H9 (cell line): ENCODE measurements at regions not wholly inside any gene's neighbourhood (a gene's known extent, or its start where the extent isn't known, plus 50 kb on each side); places are given as distances from the start of the nearest gene placed in this dataset.

ENCODE experiments used
- DNase-seq: peaks from one replicate; pipeline ENCODE4 v3.0.0-alpha.2; 2017
- H2AFZ ChIP-seq: one replicate; pipeline ENCODE4 v1.6.1; 2013; ENCODE audit warnings: mild to moderate bottlenecking, low read length, control low read depth, moderate library complexity
- H2AK5ac ChIP-seq: 2 replicates; pipeline ENCODE4 v1.6.1; 2013; ENCODE audit warnings: low read length, control low read depth, mixed read lengths; ENCODE audit not compliant: insufficient read length
- H2BK120ac ChIP-seq: one replicate; pipeline ENCODE4 v1.6.1; 2013; ENCODE audit warnings: low read depth, mild to moderate bottlenecking, low read length, control low read depth, inconsistent platforms; ENCODE audit not compliant: poor library complexity, severe bottlenecking
- H2BK12ac ChIP-seq: 2 replicates; pipeline ENCODE4 v1.6.1; 2013; ENCODE audit warnings: low read length, control low read depth, mixed read lengths, low read depth; ENCODE audit not compliant: insufficient read length
- H2BK15ac ChIP-seq: 2 replicates; pipeline ENCODE4 v1.6.1; 2013; ENCODE audit warnings: low read depth, low read length, control low read depth
- H2BK20ac ChIP-seq: one replicate; pipeline ENCODE4 v1.6.1; 2013; ENCODE audit warnings: low read depth, mild to moderate bottlenecking, low read length, control low read depth, inconsistent platforms; ENCODE audit not compliant: poor library complexity, severe bottlenecking
- H2BK5ac ChIP-seq: 2 replicates; pipeline ENCODE4 v1.6.1; 2013; ENCODE audit warnings: low read length, control low read depth, mixed read lengths; ENCODE audit not compliant: insufficient read length
- H3K14ac ChIP-seq: 2 replicates; pipeline ENCODE4 v1.6.1; 2013; ENCODE audit warnings: low read length, control low read depth; ENCODE audit not compliant: insufficient read depth
- H3K18ac ChIP-seq: 2 replicates; pipeline ENCODE4 v1.6.1; 2013; ENCODE audit warnings: low read depth, mild to moderate bottlenecking, mixed read lengths, low read length, control low read depth; ENCODE audit not compliant: insufficient read length
- H3K23ac ChIP-seq: 2 replicates; pipeline ENCODE4 v1.6.1; 2013; ENCODE audit warnings: low read length, control low read depth, mixed read lengths, low read depth; ENCODE audit not compliant: insufficient read length
- H3K23me2 ChIP-seq: 2 replicates; pipeline ENCODE4 v1.6.1; 2013; ENCODE audit warnings: low read depth, mild to moderate bottlenecking, mixed read lengths, low read length, control low read depth; ENCODE audit not compliant: insufficient read length, poor library complexity, severe bottlenecking
- H3K27ac ChIP-seq: 2 replicates; pipeline ENCODE4 v1.5.1; 2013; ENCODE audit warnings: low read length, control low read depth, mixed read lengths, low read depth; ENCODE audit not compliant: insufficient read length
- H3K27me3 ChIP-seq: 2 replicates; pipeline ENCODE4 v1.6.1; 2013; ENCODE audit warnings: low read length, control low read depth, inconsistent platforms; ENCODE audit not compliant: insufficient read depth
- H3K4ac ChIP-seq: 2 replicates; pipeline ENCODE4 v1.6.1; 2013; ENCODE audit warnings: low read depth, mild to moderate bottlenecking, control low read depth, inconsistent platforms, low read length, moderate library complexity
- H3K4me1 ChIP-seq: 2 replicates; pipeline ENCODE4 v1.6.1; 2013; ENCODE audit warnings: low read length, control low read depth, inconsistent platforms; ENCODE audit not compliant: insufficient read depth
- H3K4me2 ChIP-seq: 2 replicates; pipeline ENCODE4 v1.6.1; 2013; ENCODE audit warnings: low read length, control low read depth, mixed read lengths; ENCODE audit not compliant: insufficient read length, insufficient read depth
- H3K56ac ChIP-seq: 2 replicates; pipeline ENCODE4 v1.6.1; 2013; ENCODE audit warnings: low read depth, mild to moderate bottlenecking, mixed read lengths, low read length, control low read depth; ENCODE audit not compliant: insufficient read length
- H3K79me1 ChIP-seq: 2 replicates; pipeline ENCODE4 v1.6.1; 2013; ENCODE audit warnings: low read depth, mild to moderate bottlenecking, moderate library complexity, low read length, control low read depth, inconsistent platforms; ENCODE audit not compliant: insufficient read depth, poor library complexity, severe bottlenecking
- H3K79me2 ChIP-seq: 2 replicates; pipeline ENCODE4 v1.6.1; 2013; ENCODE audit warnings: low read length, control low read depth, inconsistent platforms; ENCODE audit not compliant: insufficient read depth
- H3K9ac ChIP-seq: 2 replicates; pipeline ENCODE4 v1.6.1; 2013; ENCODE audit warnings: low read length, control low read depth, mixed read lengths; ENCODE audit not compliant: insufficient read length; ENCODE audit errors: extremely low read depth
- H3K9me3 ChIP-seq: one replicate; pipeline ENCODE4 v1.6.1; 2013; ENCODE audit warnings: low read depth, low read length, inconsistent platforms; ENCODE audit not compliant: control insufficient read depth
- H3T11ph ChIP-seq: one replicate; pipeline ENCODE4 v1.6.1; 2013; ENCODE audit warnings: mild to moderate bottlenecking, low read length, control low read depth, inconsistent platforms
- H4K20me1 ChIP-seq: one replicate; pipeline ENCODE4 v1.6.1; 2013; ENCODE audit not compliant: control insufficient read depth, insufficient read length, insufficient read depth
- H4K5ac ChIP-seq: 2 replicates; pipeline ENCODE4 v1.6.1; 2013; ENCODE audit warnings: low read depth, mild to moderate bottlenecking, mixed read lengths, low read length, control low read depth; ENCODE audit not compliant: insufficient read length
- H4K8ac ChIP-seq: replicated peaks from 2 replicates; pipeline ENCODE4 v1.6.1; 2013; ENCODE audit warnings: low read length, control low read depth, mixed read lengths, low read depth; ENCODE audit not compliant: insufficient read length
- H4K91ac ChIP-seq: 2 replicates; pipeline ENCODE4 v1.6.1; 2013; ENCODE audit warnings: low read depth, mild to moderate bottlenecking, moderate library complexity, mixed read lengths, low read length, control low read depth; ENCODE audit not compliant: insufficient read length
- H3K27ac Mint-ChIP-seq, 3 experiments: 2 replicates in 2 of 3; 3 replicates in 1 of 3; pipeline ENCODE4 v1.8.0; 2020 to 2021; ENCODE audit warnings: mixed read lengths in 3 of 3, mild to moderate bottlenecking in 1 of 3, moderate library complexity in 1 of 3
- H3K27me3 Mint-ChIP-seq: 2 replicates; pipeline ENCODE4 v1.8.0; 2021; ENCODE audit warnings: low read depth, mild to moderate bottlenecking, moderate library complexity, mixed read lengths
- H3K36me3 Mint-ChIP-seq, 3 experiments: 2 replicates in 2 of 3; 3 replicates in 1 of 3; pipeline ENCODE4 v1.8.0; 2020 to 2021; ENCODE audit warnings: low read depth in 3 of 3, mixed read lengths in 3 of 3; ENCODE audit not compliant: insufficient read depth in 1 of 3
- H3K4me1 Mint-ChIP-seq, 2 experiments: 2 replicates each; pipeline ENCODE4 v1.8.0; 2020; ENCODE audit warnings: mixed read lengths in 2 of 2
- H3K4me3 Mint-ChIP-seq, 2 experiments: 2 replicates in 1 of 2; 3 replicates in 1 of 2; pipeline ENCODE4 v1.8.0; 2020 to 2021; ENCODE audit warnings: mild to moderate bottlenecking in 2 of 2, mixed read lengths in 2 of 2, moderate library complexity in 1 of 2
- H3K9me3 Mint-ChIP-seq, 2 experiments: 2 replicates in 1 of 2; 3 replicates in 1 of 2; pipeline ENCODE4 v1.8.0; 2020; ENCODE audit warnings: mild to moderate bottlenecking in 2 of 2, mixed read lengths in 2 of 2, moderate library complexity in 1 of 2
- CTCF ChIP-seq: fragments of 200-600 bp; sonication (generic); conservative IDR thresholded peaks from 3 replicates; pipeline ENCODE4 v1.8.0; 2021; ENCODE audit warnings: antibody characterized with exemption, mild to moderate bottlenecking
- WGBS: extraction: QIAGEN DNeasy Blood & Tissue Kit; methylation state at CpG from one replicate; pipeline ENCODE4 v1.1.7; 2013; ENCODE audit warnings: missing lambda C conversion rate, low lambda C conversion rate, mixed read lengths; ENCODE audit not compliant: insufficient read length; ENCODE audit errors: extremely low coverage; 5-methylcytosine and 5-hydroxymethylcytosine counted together

- Histone ChIP-seq H2BK5ac (no peak overlapping the region), H4K20me1 (no peaks in the 10 kb centered on the region)
Measured at GRCh38 chr6:167548451-167548850, 223.6 kb downstream of the TTLL2 start.

More at GRCh38 chr6:167548451-167548850, 223.6 kb downstream of the TTLL2 start:
- H3K4me2 ChIP-seq: no peak overlapping the region
- H3K14ac ChIP-seq: no peak overlapping the region
- WGBS: no CpG with 5 or more reads among the region's 5 CpGs
- no peak overlapping the region for H2BK12ac ChIP-seq
- no peak overlapping the region for H2AFZ ChIP-seq
- H4K8ac ChIP-seq: no peak overlapping the region
- H3K4me1 Mint-ChIP-seq: peaks cover 3 to 7% of the 10 kb centered on the region in 2 experiments; a peak in 3 of 4 replicates
- H3K56ac ChIP-seq: no peak overlapping the region
- no peaks in the 10 kb centered on the region for H3K4me1 ChIP-seq
- H4K91ac ChIP-seq: no peak overlapping the region
- no peak for DNase-seq
- no peak for TF ChIP-seq CTCF
- H3K23ac ChIP-seq: no peak overlapping the region
- no peak overlapping the region for H4K5ac ChIP-seq
- no peak overlapping the region for H2BK120ac ChIP-seq
- no peak overlapping the region for H3K27ac Mint-ChIP-seq
- H3K4me3 Mint-ChIP-seq: no peak overlapping the region
- H3K36me3 Mint-ChIP-seq: no peaks in the 10 kb centered on the region
- H2BK15ac ChIP-seq: no peak overlapping the region
- H3T11ph ChIP-seq: no peak overlapping the region
- no peaks in the 10 kb centered on the region; a peak in 1 of 5 replicates for H3K9me3 Mint-ChIP-seq
- H3K79me1 ChIP-seq: no peaks in the 10 kb centered on the region
- no peak overlapping the region for H3K9ac ChIP-seq
- no peak overlapping the region for H3K4ac ChIP-seq
- no peak overlapping the region for H2AK5ac ChIP-seq
- no peaks in the 10 kb centered on the region for H3K9me3 ChIP-seq
- H3K18ac ChIP-seq: no peak overlapping the region
- H3K27ac ChIP-seq: no peak overlapping the region
- no peaks in the 10 kb centered on the region for H3K23me2 ChIP-seq
- no peaks in the 10 kb centered on the region for H3K27me3 ChIP-seq
- H3K27me3 Mint-ChIP-seq: peaks cover 7% of the 10 kb centered on the region
- H3K79me2 ChIP-seq: no peaks in the 10 kb centered on the region; the same call in 1 of the 2 replicates
- no peak overlapping the region for H2BK20ac ChIP-seq
